Endothelial cell of umbilical vein (primary cell): ENCODE measurements at regions not wholly inside any gene's neighbourhood (a gene's known extent, or its start where the extent isn't known, plus 50 kb on each side); places are given as distances from the start of the nearest gene placed in this dataset.

Experiments used
- BruUV-seq: library from RNA; stranded (reverse); fragments of 400-500 nt; replicated peaks from 2 replicates; lab custom pipeline; 2021; lab: Mats Ljungman, UMichigan
- CTCF ChIA-PET: fragments of 300-600, 350-600 bp; sonication (Branson Sonifier 250); formaldehyde crosslinking; loops from one replicate; lab custom pipeline; 2021; ENCODE audit warnings: antibody characterized with exemption, inconsistent platforms; lab: Charles Lee
- POLR2A ChIA-PET: fragments of 300-600, 350-600 bp; sonication (Branson Sonifier 250); formaldehyde crosslinking; loops from one replicate; lab custom pipeline; 2021; ENCODE audit warnings: antibody characterized with exemption, inconsistent platforms; lab: Charles Lee
- DNase-seq: peaks from one replicate; pipeline ENCODE4 v3.0.0-alpha.2; 2011; ENCODE audit warnings: low read depth, low spot score
- FAIRE-seq: peaks from 2 replicates; lab custom pipeline; 2011; peaks lifted over from hg19 to GRCh38; lab: Jason Lieb, UNC
- H2AFZ ChIP-seq: 2 replicates; pipeline ENCODE4 v1.6.0; 2012; ENCODE audit warnings: low read depth, low read length, control low read depth, inconsistent platforms
- H3K27ac ChIP-seq: 2 replicates; pipeline ENCODE4 v1.5.1; 2011; ENCODE audit warnings: low read depth, mild to moderate bottlenecking, control low read depth, low read length, moderate library complexity; ENCODE audit not compliant: insufficient read depth
- H3K27me3 ChIP-seq, 2 experiments: 2 replicates each; pipeline versions ENCODE4 v1.6.0 to v1.6.1; 2011; ENCODE audit warnings: low read length in 2 of 2, mixed read lengths in 1 of 2; ENCODE audit not compliant: control insufficient read depth in 2 of 2, insufficient read depth in 2 of 2
- H3K36me3 ChIP-seq, 2 experiments: 2 replicates in 1 of 2; 3 replicates in 1 of 2; pipeline ENCODE4 v1.5.1; 2011; ENCODE audit warnings: low read length in 2 of 2, mild to moderate bottlenecking in 1 of 2, moderate library complexity in 1 of 2; ENCODE audit not compliant: control insufficient read depth in 2 of 2, insufficient read depth in 2 of 2; ENCODE audit errors: extremely low read depth in 1 of 2
- H3K4me1 ChIP-seq: 3 replicates; pipeline ENCODE4 v1.5.1; 2011; ENCODE audit warnings: mild to moderate bottlenecking, low read length; ENCODE audit not compliant: control insufficient read depth, insufficient read depth; ENCODE audit errors: extremely low read depth
- H3K4me2 ChIP-seq: 2 replicates; pipeline ENCODE4 v1.6.1; 2011; ENCODE audit warnings: low read length, control low read depth, mixed read lengths; ENCODE audit not compliant: insufficient read depth
- H3K4me3 ChIP-seq, 3 experiments: fragments of 200-600 bp in 1 of 3; sonication (generic), shearing (Covaris generic) in 1 of 3; replicated peaks in 1 of 3; 2 replicates each; pipeline ENCODE4 v1.5.1; 2011 to 2016; ENCODE audit warnings: control low read depth in 3 of 3, low read length in 3 of 3, mild to moderate bottlenecking in 2 of 3, inconsistent platforms in 1 of 3, low read depth in 1 of 3, moderate library complexity in 1 of 3; ENCODE audit not compliant: insufficient read depth in 1 of 3
- H3K79me2 ChIP-seq: 2 replicates; pipeline ENCODE4 v1.6.0; 2012; ENCODE audit warnings: low read length, inconsistent platforms; ENCODE audit not compliant: control insufficient read depth, insufficient read depth
- H3K9ac ChIP-seq: replicated peaks from 2 replicates; pipeline ENCODE3; 2011; ENCODE audit warnings: low read length, control low read depth; ENCODE audit not compliant: insufficient read depth; ENCODE audit errors: extremely low read depth
- H3K9me1 ChIP-seq: replicated peaks from 3 replicates; pipeline ENCODE4 v1.6.0; 2011; ENCODE audit warnings: mild to moderate bottlenecking, low read length; ENCODE audit not compliant: control insufficient read depth, insufficient read depth; ENCODE audit errors: extremely low read depth
- H3K9me3 ChIP-seq: replicated peaks from 2 replicates; pipeline ENCODE4 v1.5.1; 2012; ENCODE audit warnings: low read length, inconsistent platforms; ENCODE audit not compliant: control insufficient read depth, insufficient read depth
- H4K20me1 ChIP-seq: replicated peaks from 2 replicates; pipeline ENCODE3; 2011; ENCODE audit warnings: mild to moderate bottlenecking, low read length; ENCODE audit not compliant: control insufficient read depth, insufficient read depth; ENCODE audit errors: extremely low read depth
- CTCF ChIP-seq, 2 donors: IDR thresholded peaks; 1 replicate in 1 of 2; 2 replicates in 1 of 2; pipeline ENCODE4 v1.5.1; 2011; ENCODE audit warnings: low read length in 2 of 2, mild to moderate bottlenecking in 2 of 2, moderate library complexity in 2 of 2, control low read depth in 1 of 2, inconsistent platforms in 1 of 2, low read depth in 1 of 2; ENCODE audit not compliant: insufficient read depth in 1 of 2; ENCODE audit errors: extremely low read depth in 1 of 2
- EZH2 ChIP-seq: IDR thresholded peaks from 2 replicates; pipeline ENCODE4 v1.6.1; 2012; ENCODE audit warnings: borderline replicate concordance, low read depth, mild to moderate bottlenecking, moderate library complexity, low read length, inconsistent platforms; ENCODE audit not compliant: severe bottlenecking
- FOS ChIP-seq: IDR thresholded peaks from 2 replicates; pipeline ENCODE4 v1.6.1; 2011; ENCODE audit warnings: mild to moderate bottlenecking, low read length, moderate library complexity, borderline replicate concordance; ENCODE audit not compliant: insufficient read depth
- GATA2 ChIP-seq: IDR thresholded peaks from 2 replicates; pipeline ENCODE4 v1.7.0; 2011; ENCODE audit warnings: low read depth, mild to moderate bottlenecking, moderate library complexity, mixed read lengths, low read length; ENCODE audit not compliant: insufficient read length, insufficient read depth
- POLR2AphosphoS5 ChIP-seq: IDR thresholded peaks from 2 replicates; pipeline ENCODE4 v1.6.1; 2012; ENCODE audit warnings: low read depth, mild to moderate bottlenecking, control low read depth, low read length, moderate library complexity; ENCODE audit not compliant: insufficient read depth
- dilution Hi-C: fragments of 300-500 bp; cut with MboI; formaldehyde crosslinking; loops from one replicate; pipeline ENCODE4 v1.15.0; 2019; ENCODE audit warnings: low sequenced_read_pairs; ENCODE audit not compliant: extremely low pct_ligation_motif_present
- intact Hi-C: fragments of 100-400 bp; cut with micrococcal nuclease; formaldehyde crosslinking; loops from one replicate; pipeline ENCODE4 v1.10.0; 2022

GRCh38 chr5:81838307-81838906 lies 87.5 kb upstream of the SSBP2 start:
- Histone ChIP-seq H3K4me2 (no peak overlapping the region), H3K27ac (no peak overlapping the region), H3K9me3 (no peaks in the 10 kb centered on the region), H2AFZ (no peak overlapping the region), H3K36me3 (no peaks in the 10 kb centered on the region), H4K20me1 (no peaks in the 10 kb centered on the region), H3K79me2 (no peaks in the 10 kb centered on the region), H3K9me1 (no peaks in the 10 kb centered on the region), H3K4me1 (no peaks in the 10 kb centered on the region), H3K9ac (no peak overlapping the region), H3K4me3 (no peak overlapping the region), H3K27me3 (no peaks in the 10 kb centered on the region)
- dilution Hi-C loops (no loop called here), intact Hi-C loops (loop anchor here (1.0 to 5.0 kb wide), 3 partner anchors 87 to 411 kb away; partner anchors contain the start of gene SSBP2)
- FAIRE-seq (peak; percentile 76), DNase-seq (peak; percentile 34)
- CTCF ChIA-PET: interaction anchor here (0.6 to 3.1 kb wide), 16 partner anchors 10 to 412 kb away, joined by 3 to 25 read pairs (median 6); partner anchors contain the start of gene SSBP2
- no TSS peak for BruUV-seq
- POLR2A ChIA-PET: interaction anchor here (0.6 kb wide), 1 partner anchor 477 kb away, joined by 5 read pairs; no protein-coding TSS in a partner anchor
- TF ChIP-seq EZH2: no peak
- TF ChIP-seq CTCF (IDR thresholded peaks at IDR 0.05; ENCODE audit: extremely low read depth in 1 of 2, insufficient read depth in 1 of 2, low read depth in 1 of 2, low read length in 2 of 2): peak in 1 of 2 donors; percentile 46
- no peak for TF ChIP-seq FOS
- TF ChIP-seq POLR2AphosphoS5: no peak
- TF ChIP-seq GATA2: no peak
